ENCODE measurements at regions not wholly inside any gene's neighbourhood (a gene's known extent, or its start where the extent isn't known, plus 50 kb on each side); places are given as distances from the start of the nearest gene placed in this dataset.
"Not testable (repeated sequence)": the region's sequence is repeated elsewhere in the genome, so short reads cannot be mapped to it uniquely, and the experiment has no call there.

DNA sequence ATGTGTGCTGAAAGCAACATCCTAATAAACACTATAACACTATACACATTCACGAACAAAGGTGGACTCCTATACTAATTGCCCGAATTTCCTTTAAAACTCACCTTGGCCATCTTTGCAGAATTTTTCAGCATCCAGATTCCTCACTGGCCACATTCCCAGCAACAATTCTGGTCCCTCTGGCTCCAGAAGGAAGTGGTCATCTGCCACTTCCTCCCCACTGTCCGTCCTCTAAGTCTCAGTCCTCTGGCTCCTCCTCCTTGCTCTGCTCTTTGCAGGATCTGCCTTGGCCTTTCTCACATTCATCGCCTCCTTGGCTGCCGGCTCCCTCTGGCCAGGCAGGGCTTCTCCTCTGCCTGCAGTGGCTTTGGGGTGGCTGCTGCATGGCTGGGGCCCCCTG, 426.0 kb downstream of the FUT8 start:
- ChIA-PET POLR2A (no interaction called here), CTCF (interaction anchor here (1.9 to 2.4 kb wide), 2 partner anchors 14 kb away, joined by 9 to 13 read pairs; no protein-coding TSS in a partner anchor)
- no peak overlapping the region for H3K4me3 ChIP-seq (ENCODE audit: low read depth, low read length)
- TF ChIP-seq, protein P1, sequence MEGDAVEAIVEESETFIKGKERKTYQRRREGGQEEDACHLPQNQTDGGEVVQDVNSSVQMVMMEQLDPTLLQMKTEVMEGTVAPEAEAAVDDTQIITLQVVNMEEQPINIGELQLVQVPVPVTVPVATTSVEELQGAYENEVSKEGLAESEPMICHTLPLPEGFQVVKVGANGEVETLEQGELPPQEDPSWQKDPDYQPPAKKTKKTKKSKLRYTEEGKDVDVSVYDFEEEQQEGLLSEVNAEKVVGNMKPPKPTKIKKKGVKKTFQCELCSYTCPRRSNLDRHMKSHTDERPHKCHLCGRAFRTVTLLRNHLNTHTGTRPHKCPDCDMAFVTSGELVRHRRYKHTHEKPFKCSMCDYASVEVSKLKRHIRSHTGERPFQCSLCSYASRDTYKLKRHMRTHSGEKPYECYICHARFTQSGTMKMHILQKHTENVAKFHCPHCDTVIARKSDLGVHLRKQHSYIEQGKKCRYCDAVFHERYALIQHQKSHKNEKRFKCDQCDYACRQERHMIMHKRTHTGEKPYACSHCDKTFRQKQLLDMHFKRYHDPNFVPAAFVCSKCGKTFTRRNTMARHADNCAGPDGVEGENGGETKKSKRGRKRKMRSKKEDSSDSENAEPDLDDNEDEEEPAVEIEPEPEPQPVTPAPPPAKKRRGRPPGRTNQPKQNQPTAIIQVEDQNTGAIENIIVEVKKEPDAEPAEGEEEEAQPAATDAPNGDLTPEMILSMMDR (IDR thresholded peaks at IDR 0.05; ENCODE audit: insufficient read depth, low read length, missing control alignments) = no peak
- DNase-seq (ENCODE audit: low read depth, low spot score) = no peak

DNA sequence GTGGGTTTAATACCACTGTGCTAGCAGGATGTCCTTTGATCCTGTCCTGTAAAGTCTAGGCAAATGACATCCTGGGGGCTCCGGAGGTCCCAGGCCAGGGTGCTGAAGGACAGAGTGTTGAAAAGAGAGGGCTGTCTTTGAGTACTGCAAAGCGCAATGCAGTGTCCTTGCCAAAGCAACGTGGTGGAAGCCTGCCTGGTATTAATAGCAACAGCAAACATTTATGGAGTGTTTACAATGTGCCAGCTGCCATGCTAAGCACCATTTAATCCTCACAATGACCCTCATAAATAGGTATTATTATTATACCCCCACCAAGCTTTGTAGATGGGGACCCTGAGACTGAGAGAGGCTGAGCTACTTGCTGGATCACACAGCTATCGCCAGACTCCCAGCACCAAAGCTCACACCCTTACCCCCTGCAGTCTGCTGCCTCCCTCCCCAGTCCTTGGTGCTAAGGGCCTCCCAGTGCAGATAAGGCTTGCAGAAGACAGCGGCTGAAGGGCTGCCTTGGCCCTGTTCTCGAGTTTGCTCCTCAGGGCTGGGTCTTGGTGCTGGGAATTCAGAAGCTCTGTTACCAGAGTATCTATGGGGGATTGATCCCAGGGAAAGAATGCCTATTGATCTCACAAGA, 427.7 kb downstream of the FUT8 start:
- no peak for DNase-seq (ENCODE audit: low read depth, low spot score)
- ChIA-PET POLR2A (no interaction called here), CTCF (interaction anchor here (1.9 kb wide), 1 partner anchor 16 kb away, joined by 9 read pairs; no protein-coding TSS in a partner anchor)
- TF ChIP-seq, protein P1 (IDR thresholded peaks at IDR 0.05; ENCODE audit: insufficient read depth, low read length, missing control alignments) = no peak
- no peak overlapping the region for H3K4me3 ChIP-seq (ENCODE audit: low read depth, low read length)

DNA sequence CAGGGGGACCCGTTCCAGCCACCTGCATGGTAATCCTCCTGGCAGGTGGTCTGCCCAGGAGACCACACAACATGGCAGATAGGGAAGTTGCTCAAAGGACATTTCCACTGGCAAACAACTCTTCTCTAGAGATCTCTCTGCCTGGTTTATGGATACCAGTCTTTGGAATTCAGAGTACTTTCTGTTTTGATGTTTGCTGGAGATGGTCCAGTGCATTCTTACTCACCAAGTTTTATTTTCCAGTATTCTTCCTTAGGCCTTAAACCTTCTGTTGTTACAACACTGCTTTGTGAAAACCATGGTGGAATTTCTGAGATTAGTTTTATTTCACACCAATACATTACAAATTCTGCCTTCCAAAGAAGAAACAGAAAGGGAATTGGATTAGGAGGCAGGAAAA, 428.3 kb downstream of the FUT8 start:
- no peak for DNase-seq (ENCODE audit: low read depth, low spot score)
- TF ChIP-seq, protein P1 (IDR thresholded peaks at IDR 0.05; ENCODE audit: insufficient read depth, low read length, missing control alignments) = no peak
- ChIA-PET CTCF (no interaction called here), POLR2A (no interaction called here)
- no peak overlapping the region for H3K4me3 ChIP-seq (ENCODE audit: low read depth, low read length)

DNA sequence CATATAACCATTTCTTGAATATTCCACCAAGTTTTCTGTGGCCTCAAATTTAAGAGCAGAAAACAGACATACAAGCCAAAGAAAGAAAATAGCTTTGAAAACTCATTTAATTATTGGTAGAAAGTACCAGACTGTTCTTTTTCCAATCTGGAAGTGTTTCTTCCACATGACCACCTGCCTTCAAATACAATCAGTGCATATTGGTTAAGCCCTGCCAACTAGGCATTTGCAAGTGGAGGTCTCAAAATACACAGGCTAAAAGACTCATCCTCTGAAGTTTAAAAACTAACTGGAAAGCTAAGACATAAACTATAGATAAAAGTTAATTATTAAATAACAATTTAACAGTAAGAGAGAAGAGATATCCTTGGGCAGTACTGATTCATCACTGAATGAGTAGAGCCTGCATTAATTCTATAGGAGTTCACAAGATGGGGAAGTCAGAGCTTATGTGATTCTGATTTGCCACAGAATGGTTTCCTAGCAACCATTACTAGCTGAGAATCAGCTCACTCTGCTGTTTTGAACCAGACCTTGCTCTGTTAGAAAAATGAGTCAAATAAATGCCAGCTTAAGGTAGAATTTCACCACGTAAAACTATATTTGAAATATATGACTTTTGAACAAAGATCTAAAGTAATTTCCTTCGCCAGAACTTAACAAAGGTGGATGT, 433.8 kb downstream of the FUT8 start:
- no peak overlapping the region for H3K4me3 ChIP-seq (ENCODE audit: low read depth, low read length)
- ChIA-PET CTCF (interaction anchor here (1.8 to 2.5 kb wide), 2 partner anchors 21 to 431 kb away, joined by 7 to 17 read pairs; no protein-coding TSS in a partner anchor), POLR2A (no interaction called here)
- TF ChIP-seq, protein P1 (IDR thresholded peaks at IDR 0.05; ENCODE audit: insufficient read depth, low read length, missing control alignments) = no peak
- DNase-seq (ENCODE audit: low read depth, low spot score) = no peak

DNA sequence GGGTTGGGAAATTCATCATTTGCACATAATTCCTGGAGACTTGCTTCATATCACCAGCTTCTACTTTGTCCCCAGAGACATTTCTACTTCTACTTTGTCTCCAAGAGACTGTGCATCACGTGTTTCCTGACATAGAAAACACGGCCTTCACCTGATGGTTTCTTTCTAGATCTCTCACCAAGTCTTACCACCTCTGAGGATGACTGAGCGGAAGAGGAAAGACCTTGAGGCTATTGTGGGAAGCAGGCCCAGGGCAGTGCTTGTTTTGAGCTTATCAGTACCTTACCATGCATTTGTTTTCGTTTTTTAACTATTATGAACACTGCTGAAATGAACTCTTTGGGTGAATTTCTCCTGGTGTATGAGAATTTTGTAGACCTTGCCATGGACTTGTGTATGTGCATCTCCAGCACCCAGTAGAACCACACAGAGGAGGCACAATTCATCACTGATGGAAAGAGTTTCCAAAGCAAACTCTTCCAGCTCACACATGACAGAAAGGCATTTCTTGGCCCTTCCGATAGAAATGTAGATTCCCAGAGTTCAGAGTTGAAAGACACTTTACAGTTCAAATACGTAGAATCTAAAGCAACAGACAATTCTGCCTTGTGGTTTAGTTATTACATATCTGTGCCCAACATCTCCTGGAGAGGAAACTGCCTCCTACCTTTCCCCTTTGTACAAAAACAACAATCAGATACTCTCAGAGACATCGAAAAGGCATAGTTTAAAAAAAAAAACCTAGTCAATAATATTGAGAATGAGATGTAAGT, 434.7 kb downstream of the FUT8 start:
- POLR2A ChIA-PET = no interaction called here
- no peak for DNase-seq (ENCODE audit: low read depth, low spot score)
- TF ChIP-seq, protein P1 (IDR thresholded peaks at IDR 0.05; ENCODE audit: insufficient read depth, low read length, missing control alignments) = no peak
- H3K4me3 ChIP-seq (ENCODE audit: low read depth, low read length) = no peak overlapping the region
- CTCF ChIA-PET = interaction anchor here (1.8 to 2.5 kb wide), 2 partner anchors 22 to 432 kb away, joined by 7 to 17 read pairs; no protein-coding TSS in a partner anchor

DNA sequence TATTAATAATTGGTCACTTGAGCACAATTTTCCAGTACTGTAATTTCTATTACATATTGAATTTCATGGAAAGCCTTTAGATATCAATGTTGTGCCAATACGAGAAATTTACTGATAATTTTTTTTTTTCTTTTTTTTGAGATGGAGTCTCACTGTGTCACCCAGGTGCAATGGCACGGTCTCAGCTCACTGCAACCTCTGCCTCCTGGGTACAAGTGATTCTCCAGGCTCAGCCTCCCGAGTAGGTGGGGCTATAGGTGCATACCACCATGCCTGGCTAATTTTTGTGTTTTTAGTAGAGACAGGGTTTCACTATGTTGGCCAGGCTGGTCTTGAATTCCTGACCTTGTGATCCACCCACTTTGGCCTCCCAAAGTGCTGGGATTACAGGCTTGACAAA, 435.4 kb downstream of the FUT8 start:
- POLR2A ChIA-PET; CTCF ChIA-PET; DNase-seq (ENCODE audit: low read depth, low spot score); H3K4me3 ChIP-seq (ENCODE audit: low read depth, low read length): not testable (repeated sequence)

All from AG04449 (cell line).